Thoracic aorta (tissue), 2 donors: ENCODE measurements at regions not wholly inside any gene's neighbourhood (a gene's known extent, or its start where the extent isn't known, plus 50 kb on each side); places are given as distances from the start of the nearest gene placed in this dataset.

ENCODE experiments used
- ATAC-seq: fragments of 150-250 bp; one replicate; pipeline ENCODE4 v1.8.0; 2017; ENCODE audit warnings: low read depth; ENCODE audit not compliant: insufficient number of reproducible peaks, low FRiP score
- DNase-seq: peaks from one replicate; pipeline ENCODE4 v3.0.0-alpha.2; 2020; ENCODE audit warnings: low spot score
- H3K27ac ChIP-seq, 2 donors: fragments of 200-600 bp; sonication (generic); 1 replicate in 1 of 2; 2 replicates in 1 of 2; pipeline ENCODE4 v1.5.1; 2016; ENCODE audit warnings: mild to moderate bottlenecking in 2 of 2, moderate library complexity in 2 of 2
- H3K27me3 ChIP-seq: fragments of 200-600 bp; sonication (generic); replicated peaks from 2 replicates; pipeline ENCODE4 v1.6.0; 2016; ENCODE audit warnings: mild to moderate bottlenecking; ENCODE audit not compliant: insufficient read depth
- H3K36me3 ChIP-seq: fragments of 200-600 bp; sonication (generic); one replicate; pipeline ENCODE4 v1.5.1; 2016
- H3K4me1 ChIP-seq, 2 donors: fragments of 200-600 bp; sonication (generic); 1 replicate in 1 of 2; 2 replicates in 1 of 2; pipeline versions ENCODE4 v1.5.1 to v1.6.0; 2016; ENCODE audit warnings: low read depth in 2 of 2, mild to moderate bottlenecking in 1 of 2; ENCODE audit not compliant: control insufficient read depth in 1 of 2
- H3K4me3 ChIP-seq: fragments of 200-600 bp; sonication (generic); 2 replicates; pipeline ENCODE4 v1.5.1; 2016; ENCODE audit warnings: mild to moderate bottlenecking
- H3K9me3 ChIP-seq: fragments of 200-600 bp; sonication (generic); 2 replicates; pipeline ENCODE4 v1.5.1; 2016
- CTCF ChIP-seq: fragments of 200-600 bp; sonication (generic); IDR thresholded peaks from one replicate; pipeline ENCODE4 v1.5.1; 2019; ENCODE audit warnings: antibody characterized with exemption

GRCh38 chr12:84497819-84498218 lies 414.8 kb downstream of the SLC6A15 start:
- H3K4me3 ChIP-seq, result no peak overlapping the region
- H3K36me3 ChIP-seq, result no peaks in the 10 kb centered on the region
- H3K4me1 ChIP-seq, result no peaks in the 10 kb centered on the region
- no peak for TF ChIP-seq CTCF
- H3K27me3 ChIP-seq, result no peaks in the 10 kb centered on the region
- DNase-seq (no peak), ATAC-seq (no peak)
- H3K9me3 ChIP-seq, result no peaks in the 10 kb centered on the region
- H3K27ac ChIP-seq, result no peak overlapping the region

- Histone ChIP-seq H3K4me1 (no peaks in the 10 kb centered on the region), H3K27me3 (no peaks in the 10 kb centered on the region), H3K36me3 (no peaks in the 10 kb centered on the region), H3K9me3 (no peaks in the 10 kb centered on the region), H3K27ac (no peak overlapping the region), H3K4me3 (no peak overlapping the region)
- DNase-seq (no peak), ATAC-seq (no peak)
- no peak for TF ChIP-seq CTCF
Measured at GRCh38 chr12:84495711-84496110, 416.9 kb downstream of the SLC6A15 start.

GRCh38 chr12:84492351-84492883 lies 420.2 kb downstream of the SLC6A15 start:
- no peak overlapping the region for H3K27ac ChIP-seq
- ATAC-seq (no peak), DNase-seq (no peak)
- H3K9me3 ChIP-seq, result no peaks in the 10 kb centered on the region
- H3K36me3 ChIP-seq, result no peaks in the 10 kb centered on the region
- H3K27me3 ChIP-seq, result no peaks in the 10 kb centered on the region
- TF ChIP-seq CTCF, result no peak
- no peak overlapping the region for H3K4me3 ChIP-seq
- H3K4me1 ChIP-seq, result no peaks in the 10 kb centered on the region

GRCh38 chr12:84484798-84485197 lies 427.8 kb downstream of the SLC6A15 start:
- H3K36me3 ChIP-seq, result no peaks in the 10 kb centered on the region

GRCh38 chr12:84480803-84481202 lies 431.8 kb downstream of the SLC6A15 start:
- no peak for ATAC-seq
- H3K4me1 ChIP-seq, result no peaks in the 10 kb centered on the region

More at GRCh38 chr12:84484798-84485197, 427.8 kb downstream of the SLC6A15 start:
- TF ChIP-seq CTCF, result no peak
- no peaks in the 10 kb centered on the region for H3K4me1 ChIP-seq
- H3K27ac ChIP-seq, result no peak overlapping the region
- no peaks in the 10 kb centered on the region for H3K9me3 ChIP-seq
- no peaks in the 10 kb centered on the region for H3K27me3 ChIP-seq
- ATAC-seq (no peak), DNase-seq (no peak)
- H3K4me3 ChIP-seq, result no peak overlapping the region

More at GRCh38 chr12:84480803-84481202, 431.8 kb downstream of the SLC6A15 start:
- H3K27me3 ChIP-seq, result no peaks in the 10 kb centered on the region
- H3K4me3 ChIP-seq, result no peak overlapping the region
- no peaks in the 10 kb centered on the region for H3K9me3 ChIP-seq
- H3K27ac ChIP-seq, result no peak overlapping the region
- no peak for TF ChIP-seq CTCF
- H3K36me3 ChIP-seq, result no peaks in the 10 kb centered on the region
- DNase-seq, result no peak
